ENCODE measurements at regions not wholly inside any gene's neighbourhood (a gene's known extent, or its start where the extent isn't known, plus 50 kb on each side); places are given as distances from the start of the nearest gene placed in this dataset.

- no peak for TF ChIP-seq EZH2 (IDR thresholded peaks at IDR 0.05; ENCODE audit: borderline replicate concordance, low read depth, low read length, poor library complexity, severe bottlenecking)
- TF ChIP-seq, protein P1, sequence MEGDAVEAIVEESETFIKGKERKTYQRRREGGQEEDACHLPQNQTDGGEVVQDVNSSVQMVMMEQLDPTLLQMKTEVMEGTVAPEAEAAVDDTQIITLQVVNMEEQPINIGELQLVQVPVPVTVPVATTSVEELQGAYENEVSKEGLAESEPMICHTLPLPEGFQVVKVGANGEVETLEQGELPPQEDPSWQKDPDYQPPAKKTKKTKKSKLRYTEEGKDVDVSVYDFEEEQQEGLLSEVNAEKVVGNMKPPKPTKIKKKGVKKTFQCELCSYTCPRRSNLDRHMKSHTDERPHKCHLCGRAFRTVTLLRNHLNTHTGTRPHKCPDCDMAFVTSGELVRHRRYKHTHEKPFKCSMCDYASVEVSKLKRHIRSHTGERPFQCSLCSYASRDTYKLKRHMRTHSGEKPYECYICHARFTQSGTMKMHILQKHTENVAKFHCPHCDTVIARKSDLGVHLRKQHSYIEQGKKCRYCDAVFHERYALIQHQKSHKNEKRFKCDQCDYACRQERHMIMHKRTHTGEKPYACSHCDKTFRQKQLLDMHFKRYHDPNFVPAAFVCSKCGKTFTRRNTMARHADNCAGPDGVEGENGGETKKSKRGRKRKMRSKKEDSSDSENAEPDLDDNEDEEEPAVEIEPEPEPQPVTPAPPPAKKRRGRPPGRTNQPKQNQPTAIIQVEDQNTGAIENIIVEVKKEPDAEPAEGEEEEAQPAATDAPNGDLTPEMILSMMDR (conservative IDR thresholded peaks at IDR 0.05; ENCODE audit: low read depth, low read length): no peak
Measured at GRCh38 chr3:127095774-127096173, 97.2 kb upstream of the PRR23E start.
